Erythroblast (primary cell): ENCODE measurements at regions not wholly inside any gene's neighbourhood (a gene's known extent, or its start where the extent isn't known, plus 50 kb on each side); places are given as distances from the start of the nearest gene placed in this dataset.

Experiments used
- GATA1 ChIP-seq: IDR thresholded peaks from 2 replicates; pipeline ENCODE4 v1.6.1; 2011; ENCODE audit warnings: low read depth, mild to moderate bottlenecking, control low read depth, low read length, moderate library complexity
- POLR2A ChIP-seq: IDR thresholded peaks from 2 replicates; pipeline ENCODE4 v1.6.1; 2011; ENCODE audit warnings: mild to moderate bottlenecking, low read length

GRCh38 chr2:150051004-150051403 lies 436.5 kb downstream of the RND3 start:
- TF ChIP-seq POLR2A (no peak), GATA1 (no peak)
